ENCODE measurements at regions not wholly inside any gene's neighbourhood (a gene's known extent, or its start where the extent isn't known, plus 50 kb on each side); places are given as distances from the start of the nearest gene placed in this dataset.

- DNase-seq = peak; percentile 56
Observed at GRCh38 chr7:130913639-130914553, 179.9 kb upstream of the KLF14 start.

GRCh38 chr7:130914554-130915294, 180.7 kb upstream of the KLF14 start:
- DNase-seq = no peak

GRCh38 chr7:130917669-130918128, 183.7 kb upstream of the KLF14 start:
- DNase-seq = no peak

- no peak for DNase-seq
Observed at GRCh38 chr7:130918129-130919052, 184.4 kb upstream of the KLF14 start.

- DNase-seq = no peak
Observed at GRCh38 chr7:130919316-130920103, 185.5 kb upstream of the KLF14 start.

- no peak for DNase-seq
Observed at GRCh38 chr7:130920122-130920521, 186.1 kb upstream of the KLF14 start.

GRCh38 chr7:130921391-130922180, 187.6 kb upstream of the KLF14 start:
- no peak for DNase-seq

- no peak for DNase-seq
Observed at GRCh38 chr7:130922206-130923112, 188.5 kb upstream of the KLF14 start.

- no peak for DNase-seq
Observed at GRCh38 chr7:130923365-130923764, 189.4 kb upstream of the KLF14 start.

GRCh38 chr7:130923930-130924329, 189.9 kb upstream of the KLF14 start:
- no peak for DNase-seq

GRCh38 chr7:130925136-130925794, 191.3 kb upstream of the KLF14 start:
- no peak for DNase-seq

- DNase-seq = no peak
Observed at GRCh38 chr7:130926001-130926691, 192.1 kb upstream of the KLF14 start.

GRCh38 chr7:130927062-130927461, 193.1 kb upstream of the KLF14 start:
- DNase-seq = no peak

GRCh38 chr7:130927564-130927963, 193.6 kb upstream of the KLF14 start:
- DNase-seq = no peak

- DNase-seq = no peak
Observed at GRCh38 chr7:130929896-130930659, 196.1 kb upstream of the KLF14 start.

GRCh38 chr7:130930681-130931080, 196.7 kb upstream of the KLF14 start:
- DNase-seq = no peak

- DNase-seq = no peak
Observed at GRCh38 chr7:130931423-130931822, 197.4 kb upstream of the KLF14 start.

GRCh38 chr7:130932088-130932487, 198.1 kb upstream of the KLF14 start:
- no peak for DNase-seq
